Loucy (cell line): ENCODE measurements at regions not wholly inside any gene's neighbourhood (a gene's known extent, or its start where the extent isn't known, plus 50 kb on each side); places are given as distances from the start of the nearest gene placed in this dataset.

ENCODE experiments used
- EZH2phosphoT487 ChIP-seq: fragments of 200-600 bp; IDR thresholded peaks from 2 replicates; pipeline ENCODE4 v1.6.1; 2018; ENCODE audit warnings: antibody characterized with exemption, mild to moderate bottlenecking, moderate library complexity, borderline replicate concordance
- TF ChIP-seq, protein P1 (sequence below): fragments of 200-600 bp; sonication (generic); conservative IDR thresholded peaks from 2 replicates; pipeline ENCODE4 v1.5.1; 2014; ENCODE audit warnings: mild to moderate bottlenecking, antibody characterized with exemption, low read length

- TF ChIP-seq, protein P1, sequence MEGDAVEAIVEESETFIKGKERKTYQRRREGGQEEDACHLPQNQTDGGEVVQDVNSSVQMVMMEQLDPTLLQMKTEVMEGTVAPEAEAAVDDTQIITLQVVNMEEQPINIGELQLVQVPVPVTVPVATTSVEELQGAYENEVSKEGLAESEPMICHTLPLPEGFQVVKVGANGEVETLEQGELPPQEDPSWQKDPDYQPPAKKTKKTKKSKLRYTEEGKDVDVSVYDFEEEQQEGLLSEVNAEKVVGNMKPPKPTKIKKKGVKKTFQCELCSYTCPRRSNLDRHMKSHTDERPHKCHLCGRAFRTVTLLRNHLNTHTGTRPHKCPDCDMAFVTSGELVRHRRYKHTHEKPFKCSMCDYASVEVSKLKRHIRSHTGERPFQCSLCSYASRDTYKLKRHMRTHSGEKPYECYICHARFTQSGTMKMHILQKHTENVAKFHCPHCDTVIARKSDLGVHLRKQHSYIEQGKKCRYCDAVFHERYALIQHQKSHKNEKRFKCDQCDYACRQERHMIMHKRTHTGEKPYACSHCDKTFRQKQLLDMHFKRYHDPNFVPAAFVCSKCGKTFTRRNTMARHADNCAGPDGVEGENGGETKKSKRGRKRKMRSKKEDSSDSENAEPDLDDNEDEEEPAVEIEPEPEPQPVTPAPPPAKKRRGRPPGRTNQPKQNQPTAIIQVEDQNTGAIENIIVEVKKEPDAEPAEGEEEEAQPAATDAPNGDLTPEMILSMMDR = no peak
- no peak for TF ChIP-seq EZH2phosphoT487
These were observed 67.0 kb upstream of the MTNR1B start for GRCh38 chr11:92902417-92902816.
